HG02840 (cell line): ENCODE measurements at regions not wholly inside any gene's neighbourhood (a gene's known extent, or its start where the extent isn't known, plus 50 kb on each side); places are given as distances from the start of the nearest gene placed in this dataset.
"Not testable (repeated sequence)": the region's sequence is repeated elsewhere in the genome, so short reads cannot be mapped to it uniquely, and the experiment has no call there.

ENCODE experiments used
- ATAC-seq: cut with Tn5 transposase; IDR thresholded peaks from one replicate; pipeline ENCODE4 v1.9.1; 2021; ENCODE audit warnings: mild to moderate bottlenecking, moderate library complexity, moderate number of reproducible peaks; ENCODE audit not compliant: unreplicated experiment, low FRiP score

DNA sequence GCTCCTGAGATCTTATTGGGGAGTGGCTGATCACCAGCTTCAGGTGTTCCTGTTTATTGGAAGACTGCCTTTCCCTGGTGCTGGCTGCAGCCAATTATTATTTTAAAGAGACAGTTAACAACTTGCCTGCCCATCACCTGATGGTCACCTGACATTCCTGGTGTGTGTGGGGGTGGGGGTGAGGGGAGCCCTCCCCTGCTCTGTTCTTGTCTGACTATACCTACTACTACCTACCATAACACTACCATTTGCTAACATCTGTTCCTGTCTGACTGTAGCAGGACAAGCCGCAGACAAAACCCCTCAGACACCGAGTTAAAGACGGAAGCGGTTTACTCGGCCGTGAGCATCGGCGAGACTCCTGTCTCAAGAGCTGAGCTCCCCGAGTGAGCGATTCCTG, 54.9 kb upstream of the NBPF3 start:
- ATAC-seq, result no peak

- ATAC-seq, result no peak
Observed at GRCh38 chr1:21384620-21385019, 55.3 kb upstream of the NBPF3 start.

DNA sequence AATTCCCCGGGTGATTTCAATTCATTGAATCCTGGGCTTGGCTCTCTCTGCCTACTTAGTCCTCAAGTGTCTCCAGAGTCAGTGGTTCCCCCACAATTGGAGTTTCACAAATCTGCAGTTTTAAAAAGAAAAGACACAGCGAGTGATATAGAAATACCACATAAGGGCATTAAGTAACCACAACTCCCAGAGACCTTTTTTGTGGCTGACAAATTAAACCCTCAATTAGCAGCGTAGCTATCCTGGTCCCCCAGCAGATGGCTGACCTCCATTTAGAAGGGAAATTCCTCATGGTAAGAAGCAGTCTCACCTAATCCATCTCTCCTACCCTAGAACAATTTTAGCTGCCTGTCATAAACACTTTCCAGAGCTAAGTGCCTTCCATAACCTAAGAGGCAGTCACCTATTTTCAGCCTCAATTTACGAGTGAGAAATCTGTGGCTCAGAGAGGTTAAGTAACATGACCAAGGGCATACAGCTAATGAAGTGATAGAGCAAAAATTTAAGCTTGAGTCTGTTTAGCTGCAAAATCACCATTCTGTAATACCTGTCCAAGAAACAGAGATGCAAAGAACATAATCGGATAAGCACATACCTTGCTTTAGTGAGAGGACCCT, 56.0 kb upstream of the NBPF3 start:
- no peak for ATAC-seq

DNA sequence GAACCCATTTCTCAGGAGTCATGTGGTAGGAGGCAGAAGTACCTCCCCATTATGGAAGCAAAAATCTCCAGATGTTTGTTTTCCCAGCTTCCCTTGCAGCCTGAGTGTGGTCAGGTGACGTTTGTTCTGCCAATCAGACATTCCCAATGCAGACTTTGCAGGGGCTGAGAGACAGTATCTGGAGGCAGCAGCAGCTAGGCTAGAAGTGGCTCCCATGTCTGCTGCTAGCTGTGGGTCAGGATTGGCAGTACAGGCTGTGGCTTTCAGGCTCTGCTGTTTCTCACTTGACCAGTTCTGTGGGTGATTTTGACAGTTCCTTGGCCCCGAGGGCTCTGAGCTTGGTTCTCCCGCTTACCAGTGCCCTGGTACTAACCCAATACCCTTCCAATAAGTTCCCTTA, 58.6 kb upstream of the NBPF3 start:
- ATAC-seq, result no peak

- ATAC-seq, result not testable (repeated sequence)
Observed at GRCh38 chr1:21380147-21380546, 59.8 kb upstream of the NBPF3 start.

GRCh38 chr1:21379571-21379970, 60.4 kb upstream of the NBPF3 start:
- ATAC-seq, result no peak

GRCh38 chr1:21378705-21379494, 61.0 kb upstream of the NBPF3 start:
- ATAC-seq, result no peak

GRCh38 chr1:21372383-21372782, 67.6 kb upstream of the NBPF3 start:
- ATAC-seq, result no peak

GRCh38 chr1:21369905-21370304, 70.0 kb upstream of the NBPF3 start:
- no peak for ATAC-seq

- no peak for ATAC-seq
Observed at GRCh38 chr1:21368515-21369289, 71.2 kb upstream of the NBPF3 start.

DNA sequence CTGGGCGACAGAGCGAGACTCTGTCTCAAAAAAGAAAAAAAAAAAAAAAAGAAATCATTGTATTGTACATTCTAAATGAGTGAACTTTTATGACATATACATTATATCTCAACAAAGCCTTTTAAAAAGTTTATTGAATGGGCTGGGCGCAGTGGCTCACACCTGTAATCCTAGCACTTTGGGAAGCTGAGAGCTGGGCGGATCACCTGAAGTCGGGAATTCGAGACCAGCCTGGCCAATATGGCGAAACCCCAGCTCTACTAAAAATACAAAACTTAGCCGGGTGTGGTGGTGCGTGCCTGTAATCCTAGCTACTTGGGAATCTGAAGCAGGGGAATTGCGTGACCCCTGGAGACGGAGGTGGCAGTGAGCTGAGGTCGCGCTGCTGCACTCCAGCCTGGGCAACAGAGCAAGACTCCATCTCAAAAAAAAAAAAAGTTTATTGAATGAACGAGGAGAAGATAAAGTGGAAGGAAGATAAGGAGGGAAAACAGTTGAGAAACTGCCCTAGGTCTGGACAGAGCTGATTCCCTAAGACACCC, 71.9 kb upstream of the NBPF3 start:
- not testable (repeated sequence) for ATAC-seq

DNA sequence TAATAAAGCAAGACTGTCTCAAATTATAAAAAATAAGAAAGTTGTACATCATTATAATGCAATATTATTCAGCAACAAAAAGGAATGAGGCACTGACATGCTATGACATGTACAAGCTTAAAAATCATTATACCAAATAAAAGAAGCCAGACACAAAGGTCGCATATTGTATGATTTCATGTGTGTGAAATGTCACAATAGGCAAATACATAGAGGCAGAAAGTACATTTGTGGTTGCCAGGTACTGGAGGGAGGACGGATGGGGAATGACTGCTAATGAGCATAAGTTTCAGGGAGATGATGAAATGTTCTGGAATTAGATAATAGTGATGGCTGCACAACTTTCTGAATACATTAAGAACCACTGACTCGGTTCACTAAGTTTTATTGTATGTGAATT, 73.6 kb upstream of the NBPF3 start:
- ATAC-seq, result no peak

DNA sequence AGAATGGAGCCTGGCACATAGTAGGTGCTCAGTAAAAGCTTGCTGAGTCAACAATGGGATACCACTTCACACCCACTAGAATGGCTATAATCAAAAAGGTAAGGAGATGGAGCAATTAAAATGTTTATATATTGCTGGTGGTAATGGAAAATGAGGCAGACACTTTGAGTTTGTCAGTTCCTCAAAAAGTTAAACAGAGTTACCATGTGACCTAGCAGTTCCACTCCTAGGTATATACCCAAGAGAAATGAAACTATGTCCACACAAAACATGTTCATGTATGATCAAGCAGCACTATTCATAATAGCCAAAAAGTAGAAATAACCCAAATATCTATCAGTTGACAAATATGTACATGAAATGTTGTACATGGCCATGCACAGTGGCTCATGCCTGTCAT, 74.8 kb upstream of the ECE1 start:
- ATAC-seq, result no peak

DNA sequence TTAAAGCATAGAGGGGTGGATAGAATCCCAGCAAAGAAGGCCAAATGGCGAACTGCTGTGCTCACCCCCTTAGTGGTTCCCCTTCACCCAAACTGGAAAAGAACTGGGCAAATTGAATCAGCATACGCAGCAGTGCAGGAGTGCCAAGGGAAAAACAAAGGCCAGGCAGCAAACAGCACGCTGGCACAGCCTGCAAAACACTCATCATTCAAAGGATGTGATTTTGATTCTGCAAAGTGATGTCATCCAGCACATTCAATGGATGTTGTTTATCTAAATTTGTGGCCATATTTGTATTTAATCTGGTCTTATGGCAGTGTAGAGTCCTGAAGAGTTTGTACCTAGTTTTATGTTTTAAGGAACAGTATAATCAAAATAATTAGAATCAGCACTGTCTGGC, 71.8 kb upstream of the ECE1 start:
- no peak for ATAC-seq

DNA sequence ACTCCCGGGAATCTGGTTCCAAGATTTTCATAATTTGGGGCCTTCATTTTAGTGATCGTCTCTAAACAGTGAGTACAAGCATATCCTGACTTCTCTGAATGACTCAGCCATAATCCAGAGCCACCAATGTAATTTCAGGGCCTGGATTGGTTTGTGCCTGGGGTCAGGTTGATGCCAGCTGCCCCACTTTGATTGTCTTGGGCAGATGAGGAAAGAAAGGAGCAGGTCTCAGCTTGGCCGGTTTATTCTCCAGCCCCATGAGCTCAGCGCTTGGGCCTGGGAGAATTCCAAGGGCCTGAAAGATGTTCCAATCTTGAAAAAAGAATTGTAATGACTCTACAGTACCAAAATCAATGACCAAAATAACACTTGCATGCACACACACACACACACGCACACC, 71.2 kb upstream of the ECE1 start:
- ATAC-seq, result no peak

- no peak for ATAC-seq
Observed at GRCh38 chr1:21357161-21357560, 66.9 kb upstream of the ECE1 start.

DNA sequence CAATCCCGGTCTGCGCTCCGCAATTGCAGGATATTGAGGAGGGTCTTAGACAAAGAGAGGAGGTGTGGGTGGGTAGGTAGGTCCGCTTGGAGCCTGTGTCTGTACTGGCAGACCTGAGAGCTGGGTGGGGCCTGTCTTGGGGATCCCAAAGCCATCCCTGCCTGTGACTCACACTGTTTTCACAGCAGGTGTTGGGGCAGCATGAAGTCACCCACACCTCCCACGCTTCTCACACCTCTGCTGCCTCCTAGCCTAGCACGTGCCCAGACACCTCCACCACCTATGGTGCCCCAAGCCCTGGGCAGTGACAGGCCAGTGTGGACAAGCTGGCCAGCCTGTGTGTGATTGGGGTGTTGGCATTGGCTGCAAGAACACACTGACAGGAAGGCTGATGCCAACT, 65.7 kb upstream of the ECE1 start:
- no peak for ATAC-seq

- no peak for ATAC-seq
Observed at GRCh38 chr1:21352586-21352985, 62.3 kb upstream of the ECE1 start.

DNA sequence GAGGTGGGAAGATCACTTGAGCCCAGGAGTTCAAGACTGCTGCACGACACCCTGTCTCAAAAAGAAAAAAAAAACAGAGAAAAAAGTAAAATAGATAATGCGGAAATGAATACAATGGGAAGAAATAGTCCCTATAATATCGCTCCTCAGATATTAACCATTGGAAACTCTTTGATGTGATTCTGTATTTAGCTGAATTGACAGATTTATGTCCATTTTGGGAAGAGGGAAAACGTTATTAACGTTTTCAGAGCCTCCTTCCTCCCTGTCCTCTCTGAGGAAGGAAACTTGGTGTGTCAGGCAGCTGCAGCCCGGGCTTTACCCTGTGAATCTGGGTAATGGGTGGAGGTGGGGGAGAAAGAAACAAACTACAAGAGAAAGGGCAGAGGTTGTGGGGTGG, 61.6 kb upstream of the ECE1 start:
- no peak for ATAC-seq

DNA sequence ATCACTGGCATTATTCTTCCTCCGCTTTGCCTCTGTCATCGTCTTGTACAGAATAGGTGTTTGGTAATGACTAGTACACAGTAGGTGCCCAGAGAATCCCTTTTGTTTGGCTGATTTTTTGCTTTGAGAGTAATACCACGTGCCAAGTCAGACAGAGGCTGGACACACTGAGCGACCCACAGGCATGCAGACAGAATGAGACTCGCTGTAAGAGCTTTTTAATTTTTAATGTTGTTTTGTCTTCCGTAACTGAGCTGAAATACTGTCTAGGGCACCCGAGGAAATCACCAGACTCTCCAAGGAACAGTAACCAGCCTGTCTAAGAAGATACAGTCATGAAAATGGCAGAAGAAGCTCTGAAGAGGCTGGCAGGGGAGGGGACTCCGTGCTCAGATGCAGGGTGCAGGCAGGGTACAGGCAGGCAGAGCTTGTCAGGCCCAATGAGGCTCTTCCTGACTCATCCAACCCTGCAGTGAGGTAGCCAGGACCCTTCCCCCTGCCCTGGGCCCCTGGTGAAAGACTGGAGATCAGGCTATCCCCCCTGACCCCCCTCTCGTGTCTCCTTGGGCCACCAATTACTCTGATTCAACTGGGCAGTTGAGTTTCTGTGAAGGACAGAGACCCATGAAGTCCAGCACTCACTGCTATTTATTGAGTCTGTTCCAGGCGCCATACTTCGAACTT, 60.1 kb upstream of the ECE1 start:
- ATAC-seq, result no peak

- no peak for ATAC-seq
Observed at GRCh38 chr1:21349693-21350092, 59.4 kb upstream of the ECE1 start.
